ENCODE measurements at regions not wholly inside any gene's neighbourhood (a gene's known extent, or its start where the extent isn't known, plus 50 kb on each side); places are given as distances from the start of the nearest gene placed in this dataset.
"Not testable (repeated sequence)": the region's sequence is repeated elsewhere in the genome, so short reads cannot be mapped to it uniquely, and the experiment has no call there.

DNA sequence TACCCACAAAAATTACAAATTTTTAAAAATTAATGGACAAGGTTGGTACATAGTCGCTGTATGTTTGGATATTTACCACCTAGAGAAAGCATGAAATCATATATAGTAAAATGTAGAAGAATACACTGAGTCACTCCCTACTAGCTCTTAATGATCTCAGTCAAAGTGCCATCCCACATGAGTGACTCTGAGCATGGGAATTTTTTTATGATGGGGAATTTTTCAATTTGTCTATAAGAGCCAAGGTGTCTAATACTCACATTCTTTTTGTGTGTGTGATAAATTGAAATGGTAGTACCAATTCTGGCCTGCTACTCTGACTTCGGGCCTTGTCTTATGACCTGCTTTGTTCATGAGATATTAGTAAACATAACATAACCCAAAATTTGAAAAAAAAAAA, 483.2 kb downstream of the CDH10 start:
- Histone ChIP-seq H3K4me1 (no peaks in the 10 kb centered on the region), H3K9me3 (no peaks in the 10 kb centered on the region), H3K27me3 (ENCODE audit: low read depth) (no peaks in the 10 kb centered on the region; the same call in 1 of the 2 replicates), H3K4me3 (no peak overlapping the region), H3K36me3 (replicated peaks) (no peaks in the 10 kb centered on the region)
- no peak for DNase-seq (ENCODE audit: low spot score in 2 of 2)
- in situ Hi-C loops (cut with MboI; ENCODE audit: low sequenced_read_pairs), result no loop called here

DNA sequence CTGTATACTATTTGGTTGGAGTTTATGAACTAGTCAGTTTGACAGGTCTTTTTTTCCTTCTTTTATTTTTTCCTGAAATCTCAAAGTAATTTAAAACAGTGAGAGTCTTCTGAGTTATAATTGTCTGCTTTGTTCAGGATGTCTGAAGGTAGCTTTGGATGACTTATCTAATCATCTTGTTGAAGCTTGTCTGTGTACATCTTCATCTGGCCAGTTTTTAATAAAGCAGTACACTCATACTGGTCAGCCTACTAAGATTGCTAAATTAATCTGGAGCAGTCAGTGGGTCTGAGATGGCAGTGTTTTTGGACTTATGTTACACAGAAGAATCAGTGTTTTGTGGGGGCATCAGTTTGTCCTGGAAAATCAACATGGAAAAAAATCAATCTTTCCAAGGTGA, 482.4 kb downstream of the CDH10 start:
- in situ Hi-C loops (cut with MboI; ENCODE audit: low sequenced_read_pairs), result no loop called here

DNA sequence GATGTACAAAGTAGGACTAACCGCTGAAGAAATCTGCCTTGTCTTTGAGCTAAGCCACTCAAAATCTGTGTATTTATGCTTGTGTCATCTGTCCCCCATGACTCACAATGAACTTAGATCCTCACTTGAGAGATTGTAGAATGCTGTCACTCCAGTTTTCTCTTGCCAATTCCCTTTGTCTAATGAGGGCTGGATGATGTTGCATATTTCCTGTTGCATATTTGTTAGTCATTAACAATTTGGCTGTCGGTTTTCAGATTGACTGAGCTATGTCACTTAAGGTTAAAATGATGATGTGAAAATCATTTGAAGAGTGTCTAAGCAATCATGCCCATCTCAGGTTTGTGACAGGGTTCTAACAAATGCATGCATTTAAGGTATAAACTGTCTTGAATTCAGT, 481.7 kb downstream of the CDH10 start:
- Histone ChIP-seq H3K4me3 (no peak overlapping the region), H3K36me3 (replicated peaks) (no peaks in the 10 kb centered on the region), H3K27me3 (ENCODE audit: low read depth) (no peaks in the 10 kb centered on the region; the same call in 1 of the 2 replicates), H3K9me3 (no peaks in the 10 kb centered on the region), H3K4me1 (no peaks in the 10 kb centered on the region)
- DNase-seq (ENCODE audit: low spot score in 2 of 2), result no peak
- in situ Hi-C loops (cut with MboI; ENCODE audit: low sequenced_read_pairs), result no loop called here

More for the DNA sequence above, 482.4 kb downstream of the CDH10 start:
- no peaks in the 10 kb centered on the region for H3K9me3 ChIP-seq
- no peaks in the 10 kb centered on the region for H3K36me3 ChIP-seq (replicated peaks)
- H3K4me3 ChIP-seq, result no peak overlapping the region
- no peaks in the 10 kb centered on the region; the same call in 1 of the 2 replicates for H3K27me3 ChIP-seq (ENCODE audit: low read depth)
- no peaks in the 10 kb centered on the region for H3K4me1 ChIP-seq
- DNase-seq (ENCODE audit: low spot score in 2 of 2), result no peak

DNA sequence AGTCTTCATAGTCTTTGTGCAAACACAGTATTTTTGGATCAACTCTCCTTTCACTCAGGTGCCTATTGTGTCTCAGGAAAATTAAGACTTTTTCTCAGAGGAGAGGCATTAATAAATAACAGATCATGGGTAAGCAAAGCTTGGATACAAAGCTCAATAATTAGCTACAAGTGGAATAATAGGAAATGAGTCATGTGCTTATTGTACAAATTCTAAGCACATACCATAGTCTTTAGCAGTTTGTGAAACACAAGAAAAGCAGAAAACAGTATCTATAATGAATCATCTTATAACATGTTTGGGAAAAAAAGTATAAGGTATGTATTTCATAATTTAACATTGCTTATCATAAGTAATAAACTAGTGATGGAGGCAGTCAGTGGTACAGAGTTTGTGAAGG, 477.0 kb downstream of the CDH10 start:
- in situ Hi-C loops (cut with MboI; ENCODE audit: low sequenced_read_pairs), result no loop called here
- H3K27me3 ChIP-seq (ENCODE audit: low read depth), result no peaks in the 10 kb centered on the region
- H3K36me3 ChIP-seq (replicated peaks), result no peaks in the 10 kb centered on the region
- DNase-seq (ENCODE audit: low spot score in 2 of 2), result no peak
- H3K4me3 ChIP-seq, result no peak overlapping the region
- no peaks in the 10 kb centered on the region for H3K9me3 ChIP-seq
- no peaks in the 10 kb centered on the region for H3K4me1 ChIP-seq

DNA sequence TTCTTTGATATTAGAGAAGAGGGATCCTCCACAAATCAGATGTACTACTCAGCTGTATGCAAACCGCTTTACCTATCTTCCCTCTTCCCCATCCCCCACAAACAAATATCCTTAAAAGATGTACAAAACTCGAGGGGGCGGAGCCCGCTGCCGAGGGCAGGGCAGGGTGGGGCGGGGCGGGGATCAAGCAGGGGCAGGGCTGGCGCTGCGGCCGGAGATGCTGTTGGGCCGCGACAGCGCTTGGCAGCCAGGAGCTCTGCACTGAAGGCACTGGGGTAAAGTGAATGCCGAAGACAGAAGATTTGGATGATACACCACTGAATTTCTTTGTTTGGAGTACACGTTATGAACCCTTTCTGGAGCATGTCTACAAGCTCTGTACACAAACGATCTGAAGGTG, 474.8 kb downstream of the CDH10 start:
- no peaks in the 10 kb centered on the region for H3K4me1 ChIP-seq
- no peak overlapping the region for H3K4me3 ChIP-seq
- no peaks in the 10 kb centered on the region for H3K9me3 ChIP-seq
- no peaks in the 10 kb centered on the region for H3K27me3 ChIP-seq (ENCODE audit: low read depth)
- no peak for DNase-seq (ENCODE audit: low spot score in 2 of 2)
- in situ Hi-C loops (cut with MboI; ENCODE audit: low sequenced_read_pairs), result no loop called here
- H3K36me3 ChIP-seq (replicated peaks), result no peaks in the 10 kb centered on the region

DNA sequence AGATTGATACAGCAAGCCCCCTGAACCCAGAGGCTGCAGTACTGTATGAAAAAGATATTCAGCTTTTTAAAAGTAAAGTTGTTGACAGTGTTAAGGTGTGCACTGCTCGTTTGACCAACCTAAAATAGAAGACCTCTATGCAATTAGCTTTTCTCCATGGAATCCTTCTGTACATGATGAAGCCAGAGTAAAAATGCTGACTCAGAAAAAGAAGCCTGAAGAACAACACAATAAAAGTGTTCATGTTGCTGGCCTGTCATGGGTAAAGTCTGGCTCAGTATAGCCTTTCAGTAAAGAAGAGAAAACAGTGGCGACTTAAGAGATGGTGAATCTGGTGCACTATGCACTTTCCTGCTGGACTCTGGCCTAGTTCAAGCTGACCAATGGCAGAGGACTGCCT, 473.8 kb downstream of the CDH10 start:
- in situ Hi-C loops (cut with MboI; ENCODE audit: low sequenced_read_pairs); H3K4me1 ChIP-seq; DNase-seq (ENCODE audit: low spot score in 2 of 2); H3K27me3 ChIP-seq (ENCODE audit: low read depth); H3K4me3 ChIP-seq; H3K9me3 ChIP-seq; H3K36me3 ChIP-seq (replicated peaks): not testable (repeated sequence)

DNA sequence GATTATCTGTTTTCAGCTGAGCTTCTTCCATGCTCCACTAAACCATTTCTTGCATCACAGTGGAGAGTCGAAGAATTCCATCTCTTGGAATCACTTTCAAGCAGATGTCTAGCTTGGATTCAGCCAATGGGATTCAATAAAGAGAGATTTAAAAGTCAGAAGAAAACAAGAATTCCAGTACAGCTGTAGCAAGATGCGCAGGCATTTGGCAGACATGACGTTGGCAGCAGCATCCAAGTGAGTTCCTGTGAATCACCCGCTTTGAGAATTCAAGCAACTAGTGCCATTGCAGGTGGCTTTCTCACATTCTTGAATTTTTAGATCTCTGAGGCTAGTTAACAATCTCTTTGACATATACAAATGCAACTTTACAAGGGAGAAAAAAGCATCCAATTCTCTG, 467.0 kb downstream of the CDH10 start:
- no peak for DNase-seq (ENCODE audit: low spot score in 2 of 2)
- peaks cover 3% of the 10 kb centered on the region; the same call in 1 of the 2 replicates for H3K27me3 ChIP-seq (ENCODE audit: low read depth)
- H3K9me3 ChIP-seq, result no peaks in the 10 kb centered on the region
- no peaks in the 10 kb centered on the region for H3K36me3 ChIP-seq (replicated peaks)
- H3K4me1 ChIP-seq, result no peaks in the 10 kb centered on the region
- H3K4me3 ChIP-seq, result no peak overlapping the region
- in situ Hi-C loops (cut with MboI; ENCODE audit: low sequenced_read_pairs), result no loop called here

DNA sequence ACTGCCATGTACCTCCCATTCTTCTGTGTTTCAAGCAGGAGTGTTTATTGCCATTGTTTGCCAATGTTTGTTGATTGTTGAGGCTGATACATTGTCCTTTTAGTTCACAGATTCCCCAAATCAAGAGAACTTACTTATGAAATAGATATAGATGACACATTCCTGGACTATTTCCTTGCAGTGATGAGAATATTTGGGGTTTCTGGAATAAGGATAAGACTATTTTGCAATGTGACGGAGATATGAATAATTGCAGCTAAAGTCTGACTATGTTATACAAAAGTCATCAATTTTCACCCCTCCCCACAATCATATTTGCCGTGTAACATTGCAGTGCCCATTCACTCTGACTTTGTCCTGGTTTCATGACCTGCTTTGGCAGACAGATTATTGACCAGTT, 460.8 kb downstream of the CDH10 start:
- H3K4me1 ChIP-seq, result no peaks in the 10 kb centered on the region
- no peak for DNase-seq (ENCODE audit: low spot score in 2 of 2)
- no peaks in the 10 kb centered on the region for H3K36me3 ChIP-seq (replicated peaks)
- H3K4me3 ChIP-seq, result no peak overlapping the region
- in situ Hi-C loops (cut with MboI; ENCODE audit: low sequenced_read_pairs), result no loop called here
- H3K27me3 ChIP-seq (ENCODE audit: low read depth), result no peaks in the 10 kb centered on the region
- no peaks in the 10 kb centered on the region for H3K9me3 ChIP-seq

DNA sequence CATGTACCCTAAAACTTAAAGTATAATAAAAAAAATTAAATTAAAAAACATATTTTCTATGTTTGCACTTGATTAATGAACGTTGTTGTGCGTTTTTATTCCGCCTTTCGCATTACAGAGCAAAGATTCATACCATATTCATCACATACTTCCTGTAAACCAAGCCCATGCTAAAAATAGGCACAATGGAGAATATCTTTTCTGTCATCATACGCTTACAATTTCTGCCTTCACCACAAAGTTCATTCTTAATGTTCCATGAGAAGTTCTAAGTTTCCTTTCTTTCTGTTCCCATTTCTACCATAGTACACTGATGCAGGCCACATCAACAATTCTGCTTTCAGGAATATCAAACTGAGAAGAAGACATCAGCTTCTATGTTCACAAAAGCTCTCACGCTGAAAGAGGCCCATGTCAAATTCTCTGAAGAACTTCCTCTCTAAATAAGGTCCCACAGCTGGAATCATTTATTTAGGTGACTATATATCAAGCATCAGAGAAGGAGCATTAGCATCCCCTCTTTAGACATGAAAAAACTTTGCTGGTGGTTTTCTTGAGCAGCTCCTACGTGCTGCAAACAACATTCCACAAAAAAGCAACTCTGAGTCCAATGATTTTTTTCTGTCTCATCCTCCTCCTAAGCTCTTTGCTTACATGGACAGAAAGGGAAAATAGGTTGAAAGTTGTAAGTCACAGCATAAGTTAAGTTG, 456.4 kb downstream of the CDH10 start:
- in situ Hi-C loops (cut with MboI; ENCODE audit: low sequenced_read_pairs), result no loop called here
- H3K4me1 ChIP-seq, result no peaks in the 10 kb centered on the region
- no peaks in the 10 kb centered on the region for H3K36me3 ChIP-seq (replicated peaks)
- no peak overlapping the region for H3K4me3 ChIP-seq
- DNase-seq (ENCODE audit: low spot score in 2 of 2), result no peak
- no peaks in the 10 kb centered on the region for H3K27me3 ChIP-seq (ENCODE audit: low read depth)
- no peaks in the 10 kb centered on the region for H3K9me3 ChIP-seq

DNA sequence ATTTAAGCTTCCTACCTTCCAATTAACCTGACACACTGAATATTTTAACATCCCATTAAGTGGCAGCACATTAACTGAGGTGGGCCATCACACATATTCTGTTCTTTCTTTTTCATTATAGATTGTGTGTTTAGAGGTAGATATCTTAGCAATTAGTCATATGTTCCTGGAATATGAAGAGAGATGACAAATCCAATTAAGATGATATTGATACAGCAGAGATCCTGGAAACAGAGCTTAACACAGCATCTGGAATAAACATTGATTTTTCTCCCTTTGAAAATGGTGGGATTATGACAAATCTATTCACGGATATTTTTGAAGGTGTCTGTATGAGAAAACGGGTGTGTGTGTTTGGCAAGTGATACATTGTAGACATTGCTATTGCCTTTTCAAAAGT, 448.0 kb downstream of the CDH10 start:
- Histone ChIP-seq H3K4me1 (no peaks in the 10 kb centered on the region; the same call in 1 of the 2 replicates), H3K4me3 (no peak overlapping the region), H3K9me3 (no peaks in the 10 kb centered on the region), H3K27me3 (ENCODE audit: low read depth) (no peaks in the 10 kb centered on the region), H3K36me3 (replicated peaks) (no peaks in the 10 kb centered on the region)
- in situ Hi-C loops (cut with MboI; ENCODE audit: low sequenced_read_pairs), result no loop called here
- DNase-seq (ENCODE audit: low spot score in 2 of 2), result no peak

DNA sequence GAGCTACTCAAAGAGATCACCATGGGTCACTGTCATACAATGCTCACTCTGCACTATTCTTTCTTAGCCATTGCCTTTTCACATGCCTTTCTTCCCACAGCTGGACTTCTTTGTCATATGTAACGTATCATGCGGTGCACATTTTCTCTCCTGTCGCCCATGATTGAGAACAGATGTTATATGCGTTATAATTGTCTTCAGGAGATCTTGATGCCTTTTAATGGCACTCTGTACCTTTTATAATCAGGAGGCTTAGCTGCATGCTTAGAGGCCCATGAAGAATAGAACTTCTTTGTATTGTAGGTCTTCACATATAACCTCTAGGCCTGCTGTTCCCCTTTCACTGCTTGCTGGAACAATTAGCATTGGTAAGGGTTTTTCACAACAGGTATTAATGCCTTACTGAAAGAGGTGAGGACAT, 436.1 kb downstream of the CDH10 start:
- no peak overlapping the region for H3K4me3 ChIP-seq
- no peaks in the 10 kb centered on the region for H3K36me3 ChIP-seq (replicated peaks)
- DNase-seq (ENCODE audit: low spot score in 2 of 2), result no peak
- in situ Hi-C loops (cut with MboI; ENCODE audit: low sequenced_read_pairs), result no loop called here
- H3K4me1 ChIP-seq, result no peaks in the 10 kb centered on the region
- H3K27me3 ChIP-seq (ENCODE audit: low read depth), result no peaks in the 10 kb centered on the region
- 0 out of 2 replicates have a peak, but pooled peaks cover under 1% of the 10 kb centered on the region for H3K9me3 ChIP-seq

DNA sequence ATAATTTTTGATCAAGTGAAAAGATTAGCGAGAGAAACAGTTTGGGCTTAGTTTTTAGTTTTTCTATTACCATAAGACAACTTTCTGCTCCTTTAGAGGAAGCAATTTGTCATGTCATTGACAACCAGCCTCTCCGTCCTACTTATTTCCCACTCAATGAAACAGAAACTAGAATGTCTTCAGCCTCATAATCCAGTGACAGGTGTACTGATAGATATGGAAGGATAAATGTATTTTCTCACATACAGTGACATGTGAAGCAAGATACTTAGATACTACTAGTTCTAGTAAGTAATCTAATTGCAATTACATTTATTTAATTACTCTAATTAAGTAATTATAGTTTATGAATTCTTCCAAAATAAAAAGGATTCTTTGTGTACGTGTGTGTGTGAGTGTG, 429.7 kb downstream of the CDH10 start:
- no peaks in the 10 kb centered on the region for H3K9me3 ChIP-seq
- no peak for DNase-seq (ENCODE audit: low spot score in 2 of 2)
- H3K4me1 ChIP-seq, result no peaks in the 10 kb centered on the region
- H3K4me3 ChIP-seq, result no peak overlapping the region
- H3K36me3 ChIP-seq (replicated peaks), result no peaks in the 10 kb centered on the region
- in situ Hi-C loops (cut with MboI; ENCODE audit: low sequenced_read_pairs), result no loop called here
- H3K27me3 ChIP-seq (ENCODE audit: low read depth), result no peaks in the 10 kb centered on the region

DNA sequence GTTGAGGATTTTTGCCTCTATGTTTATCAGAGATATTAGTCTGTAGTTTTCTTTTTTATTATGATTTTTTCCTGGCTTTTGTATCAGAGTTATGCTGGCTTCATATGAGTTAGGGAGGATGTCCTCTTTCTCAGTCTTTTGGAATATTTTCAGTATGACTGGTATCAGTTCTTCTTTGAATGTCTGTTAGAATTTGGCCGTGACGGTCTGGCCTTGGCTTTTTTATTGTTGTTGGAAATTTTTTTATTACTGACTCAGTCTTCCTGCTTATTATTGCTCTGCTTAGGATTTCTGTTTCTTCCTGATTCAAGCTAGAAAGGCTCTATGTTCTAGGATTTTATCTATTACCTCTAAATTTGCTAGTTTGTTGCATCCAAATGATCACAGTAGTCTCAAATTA, 421.9 kb downstream of the CDH10 start:
- Histone ChIP-seq H3K27me3 (ENCODE audit: low read depth) (no peaks in the 10 kb centered on the region), H3K36me3 (replicated peaks) (no peaks in the 10 kb centered on the region), H3K4me1 (no peaks in the 10 kb centered on the region), H3K9me3 (no peaks in the 10 kb centered on the region; the same call in 1 of the 2 replicates), H3K4me3 (no peak overlapping the region)
- DNase-seq (ENCODE audit: low spot score in 2 of 2), result no peak
- in situ Hi-C loops (cut with MboI; ENCODE audit: low sequenced_read_pairs), result no loop called here

DNA sequence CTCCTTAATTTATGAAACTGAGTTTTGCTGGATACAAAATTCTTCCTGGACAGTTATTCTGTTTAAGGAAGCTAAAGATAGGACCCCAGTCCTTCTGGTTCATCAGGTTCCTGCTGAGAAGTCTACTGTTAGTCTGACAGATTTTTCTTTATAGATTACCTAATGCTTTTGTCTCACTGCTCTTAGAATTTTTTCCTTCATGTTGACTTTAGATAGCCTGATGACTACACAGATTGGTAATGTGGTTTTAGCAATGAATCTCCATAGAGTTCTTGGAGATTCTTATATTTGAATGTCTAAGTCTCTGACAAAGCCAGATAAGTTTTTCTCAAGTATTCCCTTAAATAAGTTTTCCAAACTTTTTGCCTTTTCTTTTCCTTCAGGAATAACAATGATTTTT, 419.7 kb downstream of the CDH10 start:
- H3K9me3 ChIP-seq, result no peaks in the 10 kb centered on the region; the same call in 1 of the 2 replicates
- no peak overlapping the region for H3K4me3 ChIP-seq
- in situ Hi-C loops (cut with MboI; ENCODE audit: low sequenced_read_pairs), result no loop called here
- no peaks in the 10 kb centered on the region for H3K4me1 ChIP-seq
- no peaks in the 10 kb centered on the region for H3K27me3 ChIP-seq (ENCODE audit: low read depth)
- no peaks in the 10 kb centered on the region for H3K36me3 ChIP-seq (replicated peaks)
- DNase-seq (ENCODE audit: low spot score in 2 of 2), result no peak

DNA sequence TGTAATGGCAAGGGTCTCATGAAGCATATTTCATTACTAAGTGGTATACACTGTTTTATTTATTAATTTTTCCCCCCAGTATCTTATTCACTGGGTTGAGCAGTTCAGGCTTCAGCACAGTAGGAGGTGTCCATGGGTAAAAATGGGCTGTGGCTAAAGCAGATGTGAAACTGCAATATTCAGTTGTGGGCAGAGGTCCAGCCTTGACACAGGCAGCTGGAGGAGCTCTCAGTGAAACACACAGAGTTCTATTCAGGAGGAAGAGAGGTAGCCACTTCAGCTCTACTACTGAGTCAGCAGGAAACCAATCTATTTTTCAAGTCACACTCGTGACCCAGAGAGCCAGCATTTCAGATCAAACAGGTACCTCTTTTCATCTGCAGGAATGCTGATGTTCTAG, 418.3 kb downstream of the CDH10 start:
- in situ Hi-C loops (cut with MboI; ENCODE audit: low sequenced_read_pairs), result no loop called here
- no peaks in the 10 kb centered on the region for H3K27me3 ChIP-seq (ENCODE audit: low read depth)
- H3K36me3 ChIP-seq (replicated peaks), result no peaks in the 10 kb centered on the region
- H3K4me1 ChIP-seq, result no peaks in the 10 kb centered on the region
- DNase-seq (ENCODE audit: low spot score in 2 of 2), result no peak
- H3K4me3 ChIP-seq, result no peak overlapping the region
- no peaks in the 10 kb centered on the region; the same call in 1 of the 2 replicates for H3K9me3 ChIP-seq
